Astrocyte (in vitro differentiated cells and primary cell): ENCODE measurements at regions not wholly inside any gene's neighbourhood (a gene's known extent, or its start where the extent isn't known, plus 50 kb on each side); places are given as distances from the start of the nearest gene placed in this dataset.

ENCODE experiments used
- DNase-seq: peaks from one replicate; pipeline ENCODE4 v3.0.0-alpha.2; 2010; ENCODE audit warnings: low read depth
- FAIRE-seq: peaks from 2 replicates; lab custom pipeline; 2011; peaks lifted over from hg19 to GRCh38; lab: Jason Lieb, UNC
- H2AFZ ChIP-seq: 2 replicates; pipeline ENCODE4 v1.6.0; 2012; ENCODE audit warnings: low read depth, low read length, inconsistent platforms
- H3K27ac ChIP-seq: 2 replicates; pipeline ENCODE4 v1.5.1; 2011; ENCODE audit warnings: low read depth, low read length, inconsistent platforms
- H3K27me3 ChIP-seq: 2 replicates; pipeline ENCODE4 v1.6.0; 2011; ENCODE audit warnings: low read length, inconsistent platforms; ENCODE audit not compliant: insufficient read depth
- H3K36me3 ChIP-seq: 2 replicates; pipeline ENCODE4 v1.5.1; 2011; ENCODE audit warnings: low read length, inconsistent platforms; ENCODE audit not compliant: insufficient read depth
- H3K4me1 ChIP-seq: 2 replicates; pipeline ENCODE4 v1.5.1; 2011; ENCODE audit warnings: low read length, inconsistent platforms; ENCODE audit not compliant: insufficient read depth
- H3K4me2 ChIP-seq: 2 replicates; pipeline ENCODE4 v1.6.0; 2012; ENCODE audit warnings: low read length, inconsistent platforms
- H3K4me3 ChIP-seq: 2 replicates; pipeline ENCODE4 v1.5.1; 2011; ENCODE audit warnings: low read depth, mild to moderate bottlenecking, low read length, inconsistent platforms; ENCODE audit not compliant: insufficient read depth
- H3K79me2 ChIP-seq: 2 replicates; pipeline ENCODE4 v1.6.0; 2012; ENCODE audit warnings: mild to moderate bottlenecking, low read length, inconsistent platforms; ENCODE audit not compliant: insufficient read depth
- H3K9ac ChIP-seq: 2 replicates; pipeline ENCODE4 v1.6.0; 2012; ENCODE audit warnings: mild to moderate bottlenecking, low read length, inconsistent platforms
- H3K9me3 ChIP-seq: 2 replicates; pipeline ENCODE4 v1.5.1; 2012; ENCODE audit warnings: low read depth, mild to moderate bottlenecking, low read length, inconsistent platforms; ENCODE audit not compliant: insufficient read depth
- H4K20me1 ChIP-seq: 2 replicates; pipeline ENCODE4 v1.6.0; 2012; ENCODE audit warnings: low read length, inconsistent platforms; ENCODE audit not compliant: insufficient read depth
- H3K27ac Mint-ChIP-seq: one replicate; pipeline ENCODE4 v1.8.0; 2021; ENCODE audit warnings: mild to moderate bottlenecking, mixed read lengths; ENCODE audit not compliant: unreplicated experiment
- H3K27me3 Mint-ChIP-seq: one replicate; pipeline ENCODE4 v1.8.0; 2021; ENCODE audit warnings: low read depth, mixed read lengths; ENCODE audit not compliant: unreplicated experiment
- H3K36me3 Mint-ChIP-seq: one replicate; pipeline ENCODE4 v1.8.0; 2021; ENCODE audit warnings: low read depth, mixed read lengths; ENCODE audit not compliant: unreplicated experiment
- H3K4me1 Mint-ChIP-seq: one replicate; pipeline ENCODE4 v1.8.0; 2021; ENCODE audit warnings: low read depth, mixed read lengths; ENCODE audit not compliant: unreplicated experiment
- H3K4me3 Mint-ChIP-seq: one replicate; pipeline ENCODE4 v1.8.0; 2021; ENCODE audit warnings: mild to moderate bottlenecking, moderate library complexity, mixed read lengths; ENCODE audit not compliant: unreplicated experiment
- H3K9me3 Mint-ChIP-seq: one replicate; pipeline ENCODE4 v1.8.0; 2021; ENCODE audit warnings: mild to moderate bottlenecking, mixed read lengths; ENCODE audit not compliant: unreplicated experiment
- EZH2 ChIP-seq: IDR thresholded peaks from 2 replicates; pipeline ENCODE4 v1.6.1; 2012; ENCODE audit warnings: mild to moderate bottlenecking, low read length, inconsistent platforms; ENCODE audit not compliant: insufficient read depth
- TF ChIP-seq, protein P1 (sequence below): IDR thresholded peaks from 2 replicates; pipeline ENCODE4 v1.5.1; 2011; ENCODE audit warnings: low read depth, mild to moderate bottlenecking, inconsistent platforms, low read length, moderate library complexity; ENCODE audit not compliant: insufficient read depth

- H3K27ac Mint-ChIP-seq = no peak overlapping the region
- Histone ChIP-seq H3K4me3 (no peak overlapping the region), H3K27ac (no peak overlapping the region), H3K79me2 (no peaks in the 10 kb centered on the region), H3K36me3 (no peaks in the 10 kb centered on the region), H3K9me3 (no peaks in the 10 kb centered on the region), H3K9ac (no peak overlapping the region), H2AFZ (no peak overlapping the region), H3K4me2 (no peak overlapping the region), H3K27me3 (no peaks in the 10 kb centered on the region), H3K4me1 (no peaks in the 10 kb centered on the region), H4K20me1 (no peaks in the 10 kb centered on the region)
- no peaks in the 10 kb centered on the region for H3K27me3 Mint-ChIP-seq
- FAIRE-seq (no peak), DNase-seq (no peak)
- H3K4me1 Mint-ChIP-seq = no peaks in the 10 kb centered on the region
- no peaks in the 10 kb centered on the region for H3K9me3 Mint-ChIP-seq
- TF ChIP-seq, protein P1, sequence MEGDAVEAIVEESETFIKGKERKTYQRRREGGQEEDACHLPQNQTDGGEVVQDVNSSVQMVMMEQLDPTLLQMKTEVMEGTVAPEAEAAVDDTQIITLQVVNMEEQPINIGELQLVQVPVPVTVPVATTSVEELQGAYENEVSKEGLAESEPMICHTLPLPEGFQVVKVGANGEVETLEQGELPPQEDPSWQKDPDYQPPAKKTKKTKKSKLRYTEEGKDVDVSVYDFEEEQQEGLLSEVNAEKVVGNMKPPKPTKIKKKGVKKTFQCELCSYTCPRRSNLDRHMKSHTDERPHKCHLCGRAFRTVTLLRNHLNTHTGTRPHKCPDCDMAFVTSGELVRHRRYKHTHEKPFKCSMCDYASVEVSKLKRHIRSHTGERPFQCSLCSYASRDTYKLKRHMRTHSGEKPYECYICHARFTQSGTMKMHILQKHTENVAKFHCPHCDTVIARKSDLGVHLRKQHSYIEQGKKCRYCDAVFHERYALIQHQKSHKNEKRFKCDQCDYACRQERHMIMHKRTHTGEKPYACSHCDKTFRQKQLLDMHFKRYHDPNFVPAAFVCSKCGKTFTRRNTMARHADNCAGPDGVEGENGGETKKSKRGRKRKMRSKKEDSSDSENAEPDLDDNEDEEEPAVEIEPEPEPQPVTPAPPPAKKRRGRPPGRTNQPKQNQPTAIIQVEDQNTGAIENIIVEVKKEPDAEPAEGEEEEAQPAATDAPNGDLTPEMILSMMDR = no peak
- TF ChIP-seq EZH2 = no peak
- H3K4me3 Mint-ChIP-seq = no peak overlapping the region
- H3K36me3 Mint-ChIP-seq = no peaks in the 10 kb centered on the region
These were observed 803.8 kb downstream of the ADGRL2 start for GRCh38 chr1:82604524-82604923.

DNA sequence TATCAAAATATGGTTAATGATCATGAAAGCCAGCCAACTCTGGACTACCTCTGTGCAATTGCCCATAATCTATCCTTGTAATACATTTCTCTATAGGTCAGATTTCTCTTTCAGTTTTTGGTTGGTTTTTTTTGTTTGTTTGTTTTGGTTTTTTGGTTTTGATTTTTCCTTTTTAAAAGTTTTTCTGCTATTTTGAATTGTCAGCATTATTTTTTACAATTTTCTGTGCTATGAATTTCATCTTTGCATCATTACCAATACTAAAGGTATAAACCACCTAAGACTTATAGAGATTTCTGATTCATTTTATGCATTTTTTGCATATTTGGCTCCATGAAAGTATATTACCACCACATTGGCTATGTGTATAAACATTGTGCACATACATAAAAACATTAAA lies 799.6 kb downstream of the ADGRL2 start:
- no peaks in the 10 kb centered on the region for H3K79me2 ChIP-seq
- FAIRE-seq (no peak), DNase-seq (no peak)
- no peak overlapping the region for H3K4me2 ChIP-seq
- Mint-ChIP-seq H3K27ac (no peak overlapping the region), H3K27me3 (no peaks in the 10 kb centered on the region), H3K4me1 (no peaks in the 10 kb centered on the region), H3K9me3 (no peaks in the 10 kb centered on the region), H3K36me3 (no peaks in the 10 kb centered on the region), H3K4me3 (no peak overlapping the region)
- no peaks in the 10 kb centered on the region for H3K4me1 ChIP-seq
- no peak overlapping the region for H2AFZ ChIP-seq
- no peak for TF ChIP-seq EZH2
- TF ChIP-seq, protein P1 = no peak
- no peak overlapping the region for H3K9ac ChIP-seq
- H3K27ac ChIP-seq = no peak overlapping the region
- no peak overlapping the region for H3K4me3 ChIP-seq
- no peaks in the 10 kb centered on the region for H4K20me1 ChIP-seq
- no peaks in the 10 kb centered on the region for H3K36me3 ChIP-seq
- no peaks in the 10 kb centered on the region for H3K27me3 ChIP-seq
- H3K9me3 ChIP-seq = no peaks in the 10 kb centered on the region

- Histone ChIP-seq H3K27me3 (no peaks in the 10 kb centered on the region), H3K4me2 (no peak overlapping the region), H3K9me3 (no peaks in the 10 kb centered on the region), H3K27ac (no peak overlapping the region), H3K36me3 (no peaks in the 10 kb centered on the region), H3K9ac (no peak overlapping the region), H3K79me2 (no peaks in the 10 kb centered on the region), H3K4me3 (no peak overlapping the region), H3K4me1 (no peaks in the 10 kb centered on the region), H4K20me1 (no peaks in the 10 kb centered on the region), H2AFZ (no peak overlapping the region)
- DNase-seq (no peak), FAIRE-seq (no peak)
- H3K27me3 Mint-ChIP-seq = no peaks in the 10 kb centered on the region
- no peaks in the 10 kb centered on the region for H3K4me1 Mint-ChIP-seq
- no peaks in the 10 kb centered on the region for H3K9me3 Mint-ChIP-seq
- no peak overlapping the region for H3K27ac Mint-ChIP-seq
- no peaks in the 10 kb centered on the region for H3K36me3 Mint-ChIP-seq
- H3K4me3 Mint-ChIP-seq = no peak overlapping the region
- TF ChIP-seq, protein P1 = no peak
- no peak for TF ChIP-seq EZH2
These were observed 798.1 kb downstream of the ADGRL2 start for GRCh38 chr1:82598812-82599211.
